Neural cell (in vitro differentiated cells): ENCODE measurements at regions not wholly inside any gene's neighbourhood (a gene's known extent, or its start where the extent isn't known, plus 50 kb on each side); places are given as distances from the start of the nearest gene placed in this dataset.

Source experiments
- CTCF ChIP-seq: fragments of 450-650 bp; IDR thresholded peaks from 2 replicates; pipeline ENCODE4 v1.5.1; 2014; ENCODE audit warnings: antibody characterized with exemption, mild to moderate bottlenecking, moderate library complexity; ENCODE audit not compliant: poor library complexity, severe bottlenecking
- EZH2 ChIP-seq: fragments of 200-600, 300-800 bp; shearing (Covaris generic), sonication (generic); IDR thresholded peaks from 2 replicates; pipeline ENCODE4 v1.6.1; 2014; ENCODE audit warnings: antibody characterized with exemption, low read length, borderline replicate concordance, mild to moderate bottlenecking; ENCODE audit not compliant: insufficient read depth, poor library complexity, severe bottlenecking
- POLR2AphosphoS5 ChIP-seq: IDR thresholded peaks from 2 replicates; pipeline ENCODE4 v1.6.1; 2012
- REST ChIP-seq: IDR thresholded peaks from 2 replicates; pipeline ENCODE4 v1.6.1; 2012; ENCODE audit warnings: borderline replicate concordance
- SMC3 ChIP-seq: fragments of 450-650 bp; conservative IDR thresholded peaks from 2 replicates; pipeline ENCODE4 v1.6.1; 2014; ENCODE audit warnings: antibody characterized with exemption, mild to moderate bottlenecking, moderate library complexity; ENCODE audit not compliant: poor library complexity

DNA sequence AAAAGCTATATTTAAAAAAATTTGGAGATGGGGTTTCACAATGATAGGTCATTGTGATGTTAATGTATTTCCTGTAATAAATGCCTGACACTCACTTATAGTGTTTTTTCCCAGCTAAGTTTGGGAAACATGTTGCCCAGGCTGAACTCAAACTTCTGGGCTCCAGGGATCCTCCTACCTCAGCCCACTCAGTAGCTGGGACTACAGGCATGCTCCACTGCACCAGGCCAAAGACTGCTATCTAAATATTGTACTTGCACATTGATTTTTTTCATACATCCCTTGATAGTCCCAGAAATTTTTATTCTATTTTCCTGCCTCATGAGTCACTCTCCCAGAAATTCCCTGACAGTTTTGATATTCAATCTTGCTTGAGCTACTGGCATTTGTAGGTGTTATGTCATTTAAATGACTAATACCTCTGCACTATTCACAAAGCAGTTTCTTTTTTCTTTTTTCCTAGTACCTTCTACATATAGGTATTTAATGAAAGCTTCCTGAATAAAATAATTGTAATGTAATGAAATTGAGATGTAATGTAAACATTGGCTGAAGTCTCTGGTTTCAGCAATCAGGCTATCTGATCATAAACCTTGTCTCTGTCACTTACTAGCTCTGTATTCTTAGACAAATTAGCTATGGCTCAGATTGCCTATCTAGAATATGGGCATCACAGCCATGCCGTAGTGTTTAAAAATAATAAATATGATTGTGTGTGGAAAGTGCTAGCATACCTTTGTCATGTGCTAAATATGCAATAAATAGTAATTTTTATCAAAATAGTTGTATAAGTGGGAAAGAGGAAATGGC, 1973.0 kb upstream of the AGA start:
- TF ChIP-seq CTCF, result no peak
- TF ChIP-seq SMC3, result no peak
- TF ChIP-seq POLR2AphosphoS5, result no peak
- TF ChIP-seq EZH2, result no peak
- TF ChIP-seq REST, result no peak
